Fibroblast of pulmonary artery (primary cell): ENCODE measurements at regions not wholly inside any gene's neighbourhood (a gene's known extent, or its start where the extent isn't known, plus 50 kb on each side); places are given as distances from the start of the nearest gene placed in this dataset.

Experiments
- DNase-seq: peaks from one replicate; pipeline ENCODE4 v3.0.0-alpha.2; 2010; ENCODE audit warnings: low read depth
- H3K4me3 ChIP-seq: replicated peaks from 2 replicates; pipeline ENCODE4 v1.5.1; 2011; ENCODE audit warnings: low read depth, mild to moderate bottlenecking, control low read depth, low read length, moderate library complexity
- CTCF ChIP-seq: IDR thresholded peaks from 2 replicates; pipeline ENCODE4 v1.5.1; 2011; ENCODE audit warnings: mild to moderate bottlenecking, control low read depth, low read length, inconsistent platforms; ENCODE audit errors: missing control alignments

DNA sequence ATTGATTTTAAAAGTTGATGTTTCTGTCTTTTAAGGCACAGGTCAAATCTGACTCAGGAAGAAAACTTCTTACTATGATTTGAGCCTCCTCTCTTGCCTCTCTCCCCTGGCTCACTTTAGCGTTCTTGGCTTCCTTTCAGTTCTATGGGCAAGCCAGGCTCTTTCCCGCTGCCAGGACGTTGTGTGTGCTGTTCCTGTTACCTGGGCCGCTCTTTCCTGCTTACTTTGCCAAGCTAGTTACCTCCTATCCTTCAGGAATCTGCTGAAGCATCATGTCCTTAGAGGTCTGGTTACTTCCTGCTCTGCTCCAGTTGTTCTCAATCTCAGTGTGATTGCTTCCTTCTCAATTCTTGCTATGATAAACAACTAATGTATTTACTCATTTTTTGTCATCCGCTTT lies 1108.5 kb upstream of the EEF2KMT start:
- no peak overlapping the region for H3K4me3 ChIP-seq
- no peak for TF ChIP-seq CTCF
- DNase-seq, result no peak

DNA sequence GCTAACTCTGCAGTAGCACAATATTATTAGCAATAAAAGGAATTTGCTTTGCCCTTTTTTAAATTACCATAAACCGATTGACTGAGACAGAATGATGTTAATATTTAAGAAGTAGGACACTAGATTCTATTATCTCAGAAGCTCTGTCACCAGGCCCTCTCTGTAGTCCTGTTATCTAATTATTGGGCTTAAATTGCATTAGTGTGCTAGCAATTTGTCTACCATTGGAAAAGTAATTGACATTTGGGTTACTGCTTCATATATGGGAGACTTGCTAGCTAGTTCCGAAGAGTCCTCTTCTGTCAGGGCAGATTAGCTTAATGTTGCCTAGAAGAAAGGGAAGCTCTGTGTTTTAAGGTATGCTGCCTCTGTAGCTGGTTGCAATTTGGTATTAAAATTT lies 1107.3 kb upstream of the EEF2KMT start:
- no peak for TF ChIP-seq CTCF
- DNase-seq, result no peak
- H3K4me3 ChIP-seq, result no peak overlapping the region

- no peak overlapping the region for H3K4me3 ChIP-seq
- TF ChIP-seq CTCF, result no peak
- no peak for DNase-seq
Measured at GRCh38 chr16:6200861-6201260, 1103.3 kb upstream of the EEF2KMT start.

DNA sequence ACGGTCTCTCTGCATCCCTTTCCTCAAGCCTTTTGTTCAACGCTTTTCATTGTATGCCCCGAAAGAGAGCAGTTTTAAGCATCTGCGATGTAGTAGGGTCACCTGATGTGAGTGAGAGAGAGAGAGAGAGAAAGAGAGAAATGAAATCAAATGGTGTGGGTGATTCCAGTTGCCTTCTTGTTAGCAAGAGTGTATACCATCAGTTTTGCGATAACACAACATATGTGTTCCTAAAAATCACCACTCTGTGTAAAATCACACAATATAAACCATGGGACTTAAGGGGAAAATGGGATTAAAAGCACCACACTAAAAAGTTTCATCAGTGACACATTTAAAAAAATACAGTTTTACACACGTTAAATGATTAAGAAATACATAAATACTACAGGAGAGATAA lies 1102.7 kb upstream of the EEF2KMT start:
- H3K4me3 ChIP-seq, result no peak overlapping the region
- no peak for DNase-seq
- no peak for TF ChIP-seq CTCF

DNA sequence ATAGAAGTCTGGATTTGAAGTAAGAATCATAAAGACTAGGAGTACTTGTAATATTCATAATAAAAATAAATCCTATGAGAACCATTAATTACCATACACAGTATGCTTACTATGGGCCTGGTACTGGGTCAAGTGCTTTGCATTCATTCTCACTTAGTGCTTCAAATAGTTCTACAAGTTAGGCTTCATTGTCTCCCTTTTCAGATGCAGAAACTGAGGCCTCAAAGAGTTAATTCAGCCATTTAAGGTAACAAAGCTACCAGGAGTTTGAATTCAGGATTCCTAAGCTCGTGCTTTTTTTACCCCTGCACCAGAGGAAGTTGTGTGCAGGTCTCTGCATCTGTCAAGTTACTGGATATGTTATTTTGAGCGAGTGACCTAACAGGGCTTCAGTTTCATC lies 1098.4 kb upstream of the EEF2KMT start:
- no peak for DNase-seq
- TF ChIP-seq CTCF, result no peak
- H3K4me3 ChIP-seq, result no peak overlapping the region

DNA sequence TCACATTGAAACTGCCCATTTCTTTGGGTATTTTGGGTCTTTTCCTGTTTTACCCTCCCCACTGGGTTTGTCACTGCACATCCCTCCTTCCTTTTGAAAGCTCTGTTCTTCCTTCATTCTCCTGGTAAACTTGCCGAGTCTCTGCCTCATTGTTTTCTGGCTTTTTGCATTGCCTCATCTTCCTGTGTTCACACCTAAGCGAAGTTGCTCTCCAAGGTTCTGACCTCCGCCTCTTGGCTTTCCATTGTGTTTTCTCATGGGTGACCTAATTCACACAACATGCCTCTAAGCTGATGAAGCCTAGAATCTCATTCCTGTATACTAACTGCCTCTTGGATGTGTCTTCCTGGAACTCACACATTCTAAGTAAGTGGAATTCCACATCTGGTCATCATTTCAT lies 1096.1 kb upstream of the EEF2KMT start:
- DNase-seq, result peak; percentile 1
- no peak for TF ChIP-seq CTCF
- H3K4me3 ChIP-seq, result no peak overlapping the region

DNA sequence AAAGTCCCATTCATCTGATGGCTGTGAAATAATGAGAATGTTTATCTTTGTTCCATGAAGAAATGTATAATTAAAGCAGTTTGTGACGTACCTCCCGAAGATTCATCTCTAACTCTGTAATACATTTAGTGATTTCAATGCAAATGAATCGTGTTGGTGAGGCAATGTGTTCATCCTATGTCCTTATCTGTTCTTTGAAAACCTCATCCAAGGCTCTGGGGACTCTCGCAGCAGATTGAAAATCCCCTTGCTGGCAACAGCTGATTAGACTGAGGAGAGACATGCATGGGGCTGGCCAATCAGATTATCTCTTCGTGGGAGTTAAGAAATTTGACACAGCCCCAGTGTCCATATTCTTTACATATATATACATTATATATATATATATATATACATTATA lies 1095.4 kb upstream of the EEF2KMT start:
- no peak for DNase-seq
- TF ChIP-seq CTCF, result no peak
- H3K4me3 ChIP-seq, result no peak overlapping the region
